Iris pigment epithelial cell (primary cell): ENCODE measurements at regions not wholly inside any gene's neighbourhood (a gene's known extent, or its start where the extent isn't known, plus 50 kb on each side); places are given as distances from the start of the nearest gene placed in this dataset.

Experiments
- DNase-seq: peaks from one replicate; pipeline ENCODE4 v3.0.0-alpha.2; 2011; ENCODE audit warnings: low read depth

DNA sequence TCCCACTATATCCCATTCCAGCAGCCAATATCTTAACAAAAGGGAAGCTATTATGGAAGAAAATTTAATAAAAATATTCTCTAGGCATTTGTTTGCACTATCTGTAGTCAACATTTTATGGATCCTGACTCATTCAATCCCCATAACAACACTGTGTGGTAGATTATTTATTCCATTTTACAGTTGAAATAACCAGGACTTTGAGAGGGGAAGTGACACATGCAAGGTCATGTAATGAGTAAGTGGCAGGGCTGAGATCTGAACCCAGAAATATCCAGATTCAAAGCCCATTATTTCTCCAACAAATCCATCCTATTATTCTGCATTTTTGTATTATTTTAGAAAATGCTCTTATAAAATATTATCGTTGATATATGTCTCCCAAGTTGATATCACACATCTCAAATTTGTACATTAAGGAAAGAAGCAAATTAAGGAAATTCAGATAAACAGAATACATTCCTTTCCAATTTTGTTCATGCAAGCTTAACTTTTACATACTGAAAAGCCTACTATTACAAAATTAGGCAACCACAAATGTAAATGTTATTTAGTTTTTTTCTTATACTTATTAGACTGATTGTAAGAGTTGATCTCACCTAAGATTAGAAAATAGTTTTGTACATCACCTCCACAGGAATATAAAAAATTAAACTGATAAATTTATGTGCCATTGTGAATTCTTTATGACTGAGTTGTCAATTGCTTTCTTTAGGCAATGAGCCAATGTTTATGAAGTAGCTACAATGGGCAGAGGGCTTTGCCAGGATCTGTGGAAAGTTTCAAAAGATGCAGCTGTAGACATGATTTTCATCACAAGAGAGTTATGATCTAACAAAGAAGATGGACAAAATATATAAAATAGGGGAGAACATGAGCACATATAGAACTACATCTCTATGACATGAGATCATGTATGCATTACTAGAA, 55.1 kb upstream of the E2F7 start:
- peak; percentile 75 for DNase-seq

DNA sequence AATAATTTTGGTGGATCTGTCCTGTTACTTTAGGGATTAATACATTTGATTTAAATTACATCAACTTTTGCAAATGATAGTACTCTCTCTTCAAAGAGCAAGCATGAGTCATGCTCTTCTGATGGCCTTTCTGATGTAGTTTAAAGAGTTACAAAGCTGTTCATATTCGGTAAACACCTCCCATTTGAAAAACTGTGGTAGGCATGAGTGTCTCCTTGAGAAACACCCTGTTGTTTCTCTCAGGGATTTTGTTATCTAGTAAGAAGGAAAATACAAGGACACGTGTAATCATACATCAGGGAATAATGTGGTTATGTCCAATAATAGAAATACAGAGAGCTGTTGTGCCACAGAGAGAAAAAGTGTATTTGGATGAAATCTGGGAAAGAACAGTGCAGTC, 53.3 kb upstream of the E2F7 start:
- peak; percentile 76 for DNase-seq

GRCh38 chr12:77116277-77116676, 50.9 kb upstream of the E2F7 start:
- DNase-seq, result peak; percentile 29

DNA sequence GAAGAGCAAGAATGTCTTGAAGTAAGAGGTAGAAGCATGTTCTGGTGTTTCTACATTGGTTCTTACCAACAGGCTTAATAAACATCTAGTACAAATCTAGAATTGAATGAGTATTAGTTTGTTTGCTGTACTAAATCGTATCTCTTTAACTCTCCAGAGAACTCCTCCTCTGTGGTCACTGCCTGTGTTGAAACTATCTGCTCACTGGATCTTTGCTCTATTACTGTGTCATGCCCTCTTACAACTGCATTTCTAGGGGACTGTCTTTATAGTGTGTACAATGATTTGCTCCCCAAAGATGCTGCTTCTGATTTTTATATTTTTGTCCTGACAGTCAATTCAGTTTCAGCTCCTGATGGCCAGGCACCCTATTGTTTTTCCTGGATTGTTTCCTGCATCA, 50.1 kb upstream of the E2F7 start:
- DNase-seq, result no peak
